ENCODE measurements at regions not wholly inside any gene's neighbourhood (a gene's known extent, or its start where the extent isn't known, plus 50 kb on each side); places are given as distances from the start of the nearest gene placed in this dataset.
A peak's percentile ranks its signal among the peaks of the same experiment; 100 is the strongest.

GRCh38 chr1:98322086-98322485 lies 339.4 kb upstream of the SNX7 start:
- Histone ChIP-seq H3F3A (replicated peaks; ENCODE audit: insufficient read depth) (peaks cover 44% of the 10 kb centered on the region), H3K4me2 (no peak overlapping the region), H3K9ac (no peak overlapping the region), H3K27me3 (ENCODE audit: insufficient read depth) (no peaks in the 10 kb centered on the region), H3K79me2 (ENCODE audit: insufficient read depth) (no peaks in the 10 kb centered on the region), H3K9me3 (peaks cover 5% of the 10 kb centered on the region; the same call in 1 of the 2 replicates), H3K9me2 (no peaks in the 10 kb centered on the region), H3K36me3 (replicated peaks in 1 of 2; ENCODE audit: control insufficient read depth in 1 of 2, insufficient read depth in 2 of 2, low read length in 1 of 2) (no peaks in the 10 kb centered on the region), H4K20me1 (ENCODE audit: insufficient read depth) (no peaks in the 10 kb centered on the region), H2AFZ (ENCODE audit: low read depth) (no peak overlapping the region), H3K4me3 (ENCODE audit: low read depth in 2 of 2, low read length in 1 of 2) (no peak overlapping the region), H3K4me1 (ENCODE audit: control insufficient read depth in 1 of 2, insufficient read depth in 2 of 2, low read depth in 1 of 2, low read length in 1 of 2) (peaks cover 2 to 46% of the 10 kb centered on the region in 2 experiments; a peak in 2 of 4 replicates), H3K27ac (ENCODE audit: low read depth in 2 of 2, low read length in 1 of 2) (peak overlapping the region; percentile 82 to 87; a peak in 2 of 4 replicates)
- 70% methylated on average over 1 of the region's 1 CpG for WGBS (ENCODE audit: low lambda C conversion rate)
- no peak for DNase-seq
- CTCF ChIA-PET = interaction anchor here (1.0 to 1.2 kb wide), 2 partner anchors 12 to 14 kb away, joined by 3 read pairs; no protein-coding TSS in a partner anchor
- TF ChIP-seq MEF2A (IDR thresholded peaks at IDR 0.05; ENCODE audit: borderline replicate concordance, low read depth) = no peak
- no peak for TF ChIP-seq RCOR1 (IDR thresholded peaks at IDR 0.05; ENCODE audit: low read length)
- TF ChIP-seq TEAD4 (IDR thresholded peaks at IDR 0.05; ENCODE audit: borderline replicate concordance, insufficient read depth) = no peak
- TF ChIP-seq FOSL2 (IDR thresholded peaks at IDR 0.05; ENCODE audit: borderline replicate concordance, low read depth) = no peak
- no peak for TF ChIP-seq TCF12 (IDR thresholded peaks at IDR 0.05)
- TF ChIP-seq FOXJ3 (CRISPR knock-in tag; IDR thresholded peaks at IDR 0.05) = no peak
- TF ChIP-seq EZH2phosphoT487 (IDR thresholded peaks at IDR 0.05; ENCODE audit: borderline replicate concordance, low read depth) = no peak
- TF ChIP-seq MXI1 (IDR thresholded peaks at IDR 0.05; ENCODE audit: low read depth, low read length) = no peak
- no peak for TF ChIP-seq RXRA (IDR thresholded peaks at IDR 0.05; ENCODE audit: borderline replicate concordance, low read depth)
- TF ChIP-seq RFX5 (IDR thresholded peaks at IDR 0.05; ENCODE audit: low read length) = no peak
- TF ChIP-seq GATA2 (CRISPR knock-in tag; IDR thresholded peaks at IDR 0.05) = no peak
- TF ChIP-seq YY1 (IDR thresholded peaks at IDR 0.05; ENCODE audit: low read depth) = no peak
- TF ChIP-seq USF1 (IDR thresholded peaks at IDR 0.05; ENCODE audit: borderline replicate concordance, low read depth) = no peak
- no peak for TF ChIP-seq MAX (IDR thresholded peaks at IDR 0.05; ENCODE audit: low read depth)
- no peak for TF ChIP-seq CHD2 (IDR thresholded peaks at IDR 0.05; ENCODE audit: low read length, partially characterized antibody)
- no peak for TF ChIP-seq ELF1 (IDR thresholded peaks at IDR 0.05)
- POLR2A ChIA-PET = no interaction called here

- no peak overlapping the region for H3K9ac ChIP-seq
- H3K27me3 ChIP-seq (ENCODE audit: insufficient read depth) = no peaks in the 10 kb centered on the region
- peaks cover 47% of the 10 kb centered on the region for H3F3A ChIP-seq (replicated peaks; ENCODE audit: insufficient read depth)
- POLR2A ChIA-PET = no interaction called here
- H3K4me2 ChIP-seq = no peak overlapping the region
- no peak for DNase-seq
- H2AFZ ChIP-seq (ENCODE audit: low read depth) = no peak overlapping the region
- TF ChIP-seq YY1 (IDR thresholded peaks at IDR 0.05; ENCODE audit: low read depth) = no peak
- no peak for TF ChIP-seq RAD21 (IDR thresholded peaks at IDR 0.05; ENCODE audit: low read length)
- no peak for TF ChIP-seq TCF12 (IDR thresholded peaks at IDR 0.05)
- no peak for TF ChIP-seq FOXJ3 (CRISPR knock-in tag; IDR thresholded peaks at IDR 0.05)
- no peak for TF ChIP-seq MEF2A (IDR thresholded peaks at IDR 0.05; ENCODE audit: borderline replicate concordance, low read depth)
- no peak for TF ChIP-seq GABPA (IDR thresholded peaks at IDR 0.05; ENCODE audit: low read depth)
- TF ChIP-seq RFX5 (IDR thresholded peaks at IDR 0.05; ENCODE audit: low read length) = no peak
- TF ChIP-seq EZH2phosphoT487 (IDR thresholded peaks at IDR 0.05; ENCODE audit: borderline replicate concordance, low read depth) = no peak
- no peak for TF ChIP-seq NRF1 (IDR thresholded peaks at IDR 0.05; ENCODE audit: low read depth, low read length)
- no peak for TF ChIP-seq TEAD4 (IDR thresholded peaks at IDR 0.05; ENCODE audit: borderline replicate concordance, insufficient read depth)
- TF ChIP-seq FOXM1 (IDR thresholded peaks at IDR 0.05; ENCODE audit: low read depth) = no peak
- TF ChIP-seq EP300 (IDR thresholded peaks at IDR 0.05; ENCODE audit: borderline replicate concordance in 1 of 2, low read depth in 1 of 2, low read length in 1 of 2) = no peak
- no peak for TF ChIP-seq CHD2 (IDR thresholded peaks at IDR 0.05; ENCODE audit: low read length, partially characterized antibody)
- no peak for TF ChIP-seq SMC3 (IDR thresholded peaks at IDR 0.05; ENCODE audit: low read depth, low read length)
- no peak for TF ChIP-seq USF1 (IDR thresholded peaks at IDR 0.05; ENCODE audit: borderline replicate concordance, low read depth)
- WGBS (ENCODE audit: low lambda C conversion rate) = 95% methylated on average over 2 of the region's 2 CpGs
- peaks cover 5% of the 10 kb centered on the region; the same call in 1 of the 2 replicates for H3K9me3 ChIP-seq
- CTCF ChIA-PET = interaction anchor here (1.0 to 1.2 kb wide), 2 partner anchors 11 to 13 kb away, joined by 3 read pairs; no protein-coding TSS in a partner anchor
- H3K27ac ChIP-seq (ENCODE audit: low read depth in 2 of 2, low read length in 1 of 2) = no peak overlapping the region
- H4K20me1 ChIP-seq (ENCODE audit: insufficient read depth) = no peaks in the 10 kb centered on the region
- H3K9me2 ChIP-seq = no peaks in the 10 kb centered on the region
- no peaks in the 10 kb centered on the region for H3K36me3 ChIP-seq (replicated peaks in 1 of 2; ENCODE audit: control insufficient read depth in 1 of 2, insufficient read depth in 2 of 2, low read length in 1 of 2)
- H3K79me2 ChIP-seq (ENCODE audit: insufficient read depth) = no peaks in the 10 kb centered on the region
- no peak overlapping the region for H3K4me3 ChIP-seq (ENCODE audit: low read depth in 2 of 2, low read length in 1 of 2)
- peaks cover 2 to 42% of the 10 kb centered on the region in 2 experiments; a peak in 2 of 4 replicates for H3K4me1 ChIP-seq (ENCODE audit: control insufficient read depth in 1 of 2, insufficient read depth in 2 of 2, low read depth in 1 of 2, low read length in 1 of 2)
These were observed 340.3 kb upstream of the SNX7 start for GRCh38 chr1:98321191-98321590.
